Small intestine (tissue), 7 donors: ENCODE measurements at regions not wholly inside any gene's neighbourhood (a gene's known extent, or its start where the extent isn't known, plus 50 kb on each side); places are given as distances from the start of the nearest gene placed in this dataset.

Experiments used
- DNase-seq, 2 donors: peaks; one replicate each; pipeline versions ENCODE4 v3.0.0 to v3.0.0-alpha.2; 2013
- FAIRE-seq: peaks from 2 replicates; lab custom pipeline; 2012; peaks lifted over from hg19 to GRCh38; lab: Jason Lieb, UNC
- H3K27ac ChIP-seq, 3 donors: one replicate each; pipeline ENCODE4 v1.5.1; 2013; ENCODE audit warnings: low read length in 2 of 3, mild to moderate bottlenecking in 2 of 3, control low read depth in 1 of 3, inconsistent platforms in 1 of 3, low read depth in 1 of 3, moderate library complexity in 1 of 3
- H3K27me3 ChIP-seq, 3 donors: one replicate each; pipeline ENCODE4 v1.6.1; 2013; ENCODE audit warnings: low read length in 3 of 3, inconsistent platforms in 1 of 3; ENCODE audit not compliant: control insufficient read depth in 3 of 3, insufficient read depth in 3 of 3
- H3K36me3 ChIP-seq, 3 donors: one replicate each; pipeline ENCODE4 v1.6.1; 2013; ENCODE audit warnings: low read length in 3 of 3, inconsistent platforms in 1 of 3, low read depth in 1 of 3, mild to moderate bottlenecking in 1 of 3, moderate library complexity in 1 of 3; ENCODE audit not compliant: control insufficient read depth in 3 of 3, insufficient read depth in 2 of 3
- H3K4me1 ChIP-seq, 3 donors: one replicate each; pipeline ENCODE4 v1.6.1; 2013; ENCODE audit warnings: low read length in 2 of 3, inconsistent platforms in 1 of 3, low read depth in 1 of 3, mild to moderate bottlenecking in 1 of 3, moderate library complexity in 1 of 3; ENCODE audit not compliant: control insufficient read depth in 3 of 3, insufficient read depth in 2 of 3
- H3K4me3 ChIP-seq, 3 donors: one replicate each; pipeline ENCODE4 v1.5.1; 2013; ENCODE audit warnings: low read length in 3 of 3, control low read depth in 1 of 3, inconsistent platforms in 1 of 3, low read depth in 1 of 3, mild to moderate bottlenecking in 1 of 3, moderate library complexity in 1 of 3
- H3K9me3 ChIP-seq, 2 donors: one replicate each; pipeline ENCODE4 v1.6.1; 2013; ENCODE audit warnings: low read depth in 1 of 2, low read length in 1 of 2; ENCODE audit not compliant: control insufficient read depth in 2 of 2, insufficient read depth in 1 of 2
- WGBS, 3 donors: extraction: QIAGEN DNeasy Blood & Tissue Kit; methylation state at CpG; one replicate each; pipeline ENCODE4 v1.1.7; 2013; 5-methylcytosine and 5-hydroxymethylcytosine counted together
- donor health status: healthy with polysubstance abuse.
- donor health status: control.
- donor health status: control.
- donor health status: Bipolar disorder and iron deficiency.
- donor health status: healthy.

GRCh38 chr2:4656326-4656725 is 953.0 kb downstream of the DCDC2C start:
- no peaks in the 10 kb centered on the region for H3K9me3 ChIP-seq
- WGBS, 3 donors, result 87 to 91% (median 90%) methylated on average over 3 of the region's 3 CpGs
- H3K4me3 ChIP-seq, result no peak overlapping the region
- H3K27me3 ChIP-seq, result no peaks in the 10 kb centered on the region
- no peak for FAIRE-seq
- no peaks in the 10 kb centered on the region for H3K36me3 ChIP-seq
- no peak for DNase-seq
- H3K4me1 ChIP-seq, result no peaks in the 10 kb centered on the region
- H3K27ac ChIP-seq, result no peak overlapping the region

- no peak for FAIRE-seq
- H3K27ac ChIP-seq, result no peak overlapping the region
- WGBS, 3 donors, result 33 to 57% (median 53%) methylated on average over 8 of the region's 8 CpGs
- H3K4me3 ChIP-seq, result no peak overlapping the region
- H3K27me3 ChIP-seq, result no peaks in the 10 kb centered on the region
- H3K4me1 ChIP-seq, result no peaks in the 10 kb centered on the region
- DNase-seq, result peak in 1 of 2 donors; percentile 1
- H3K36me3 ChIP-seq, result no peaks in the 10 kb centered on the region
- no peaks in the 10 kb centered on the region for H3K9me3 ChIP-seq
Measured at GRCh38 chr2:4662161-4662779, 958.9 kb downstream of the DCDC2C start.

GRCh38 chr2:4668381-4668780 is 965.0 kb downstream of the DCDC2C start:
- Histone ChIP-seq H3K27ac (no peak overlapping the region), H3K4me3 (no peak overlapping the region), H3K27me3 (no peaks in the 10 kb centered on the region), H3K9me3 (peaks cover 0 to 3% of the 10 kb centered on the region in 2 donors), H3K4me1 (no peaks in the 10 kb centered on the region), H3K36me3 (no peaks in the 10 kb centered on the region)
- DNase-seq, result no peak
- 58 to 78% (median 58%) methylated on average over 4 of the region's 4 CpGs for WGBS, 3 donors
- no peak for FAIRE-seq

GRCh38 chr2:4670331-4670730 is 967.0 kb downstream of the DCDC2C start:
- no peaks in the 10 kb centered on the region for H3K4me1 ChIP-seq
- H3K4me3 ChIP-seq, result no peak overlapping the region
- no peaks in the 10 kb centered on the region for H3K27me3 ChIP-seq
- no peak overlapping the region for H3K27ac ChIP-seq
- H3K36me3 ChIP-seq, result no peaks in the 10 kb centered on the region
- DNase-seq (no peak), FAIRE-seq (no peak)
- WGBS, 3 donors, result 92 to 94% (median 93%) methylated on average over 2 of the region's 2 CpGs
- peaks cover 0 to 15% of the 10 kb centered on the region in 2 donors for H3K9me3 ChIP-seq

GRCh38 chr2:4673025-4673489 is 969.7 kb downstream of the DCDC2C start:
- WGBS, 3 donors, result 84 to 89% (median 86%) methylated on average over 13 of the region's 13 CpGs
- FAIRE-seq (no peak), DNase-seq (no peak)
- Histone ChIP-seq H3K36me3 (no peaks in the 10 kb centered on the region), H3K4me1 (no peaks in the 10 kb centered on the region), H3K27ac (no peak overlapping the region), H3K27me3 (no peaks in the 10 kb centered on the region), H3K4me3 (no peak overlapping the region), H3K9me3 (peaks cover 0 to 15% of the 10 kb centered on the region in 2 donors)

GRCh38 chr2:4674007-4674406 is 970.6 kb downstream of the DCDC2C start:
- peaks cover 0 to 15% of the 10 kb centered on the region in 2 donors for H3K9me3 ChIP-seq
- no peaks in the 10 kb centered on the region for H3K4me1 ChIP-seq
- H3K27me3 ChIP-seq, result no peaks in the 10 kb centered on the region
- no peak overlapping the region for H3K4me3 ChIP-seq
- DNase-seq, result no peak
- WGBS, 3 donors, result 57 to 76% (median 60%) methylated on average over 6 of the region's 6 CpGs
- no peak overlapping the region for H3K27ac ChIP-seq
- FAIRE-seq, result no peak
- no peaks in the 10 kb centered on the region for H3K36me3 ChIP-seq

- FAIRE-seq (no peak), DNase-seq (no peak)
- Histone ChIP-seq H3K36me3 (no peaks in the 10 kb centered on the region), H3K27me3 (no peaks in the 10 kb centered on the region), H3K9me3 (peaks cover 0 to 15% of the 10 kb centered on the region in 2 donors), H3K27ac (no peak overlapping the region), H3K4me1 (no peaks in the 10 kb centered on the region), H3K4me3 (no peak overlapping the region)
- 86 to 96% (median 94%) methylated on average over 7 of the region's 7 CpGs for WGBS, 3 donors
Measured at GRCh38 chr2:4675295-4675694, 971.9 kb downstream of the DCDC2C start.

GRCh38 chr2:4678927-4679326 is 975.6 kb downstream of the DCDC2C start:
- DNase-seq, result no peak
- H3K9me3 ChIP-seq, result peaks cover 0 to 10% of the 10 kb centered on the region in 2 donors
- H3K27ac ChIP-seq, result no peak overlapping the region
- no peaks in the 10 kb centered on the region for H3K36me3 ChIP-seq
- no peak for FAIRE-seq
- H3K27me3 ChIP-seq, result no peaks in the 10 kb centered on the region
- 73 to 88% (median 82%) methylated on average over 4 of the region's 4 CpGs for WGBS, 3 donors
- H3K4me3 ChIP-seq, result no peak overlapping the region
- no peaks in the 10 kb centered on the region for H3K4me1 ChIP-seq

GRCh38 chr2:4679391-4679790 is 976.0 kb downstream of the DCDC2C start:
- FAIRE-seq (no peak), DNase-seq (no peak)
- no peaks in the 10 kb centered on the region for H3K27me3 ChIP-seq
- H3K9me3 ChIP-seq, result peaks cover 0 to 6% of the 10 kb centered on the region in 2 donors
- H3K27ac ChIP-seq, result no peak overlapping the region
- no peak overlapping the region for H3K4me3 ChIP-seq
- 91 to 94% (median 93%) methylated on average over 5 of the region's 5 CpGs for WGBS, 3 donors
- H3K36me3 ChIP-seq, result no peaks in the 10 kb centered on the region
- H3K4me1 ChIP-seq, result no peaks in the 10 kb centered on the region
